IPS DF 6.9 (cell line): ENCODE measurements at regions not wholly inside any gene's neighbourhood (a gene's known extent, or its start where the extent isn't known, plus 50 kb on each side); places are given as distances from the start of the nearest gene placed in this dataset.
"Not testable (repeated sequence)": the region's sequence is repeated elsewhere in the genome, so short reads cannot be mapped to it uniquely, and the experiment has no call there.

ENCODE experiments used
- DNase-seq: peaks from one replicate; pipeline ENCODE4 v3.0.0-alpha.2; 2013; ENCODE audit warnings: low read depth, low spot score
- H3K27ac ChIP-seq: one replicate; pipeline ENCODE4 v1.5.1; 2013; ENCODE audit warnings: low read length, control low read depth
- H3K27me3 ChIP-seq: 2 replicates; pipeline ENCODE4 v1.6.1; 2013; ENCODE audit warnings: mild to moderate bottlenecking, low read length; ENCODE audit not compliant: control insufficient read depth, insufficient read depth
- H3K36me3 ChIP-seq: 2 replicates; pipeline ENCODE4 v1.6.1; 2013; ENCODE audit warnings: low read length; ENCODE audit not compliant: control insufficient read depth, insufficient read depth
- H3K4me1 ChIP-seq: 2 replicates; pipeline ENCODE4 v1.6.1; 2013; ENCODE audit warnings: low read length; ENCODE audit not compliant: control insufficient read depth, insufficient read depth
- H3K4me3 ChIP-seq: 2 replicates; pipeline ENCODE4 v1.5.1; 2013; ENCODE audit warnings: mild to moderate bottlenecking, low read length
- H3K9me3 ChIP-seq: 2 replicates; pipeline ENCODE4 v1.6.1; 2013; ENCODE audit warnings: low read length, inconsistent platforms; ENCODE audit not compliant: control insufficient read depth, insufficient read depth
- WGBS: extraction: QIAGEN DNeasy Blood & Tissue Kit; methylation state at CpG from one replicate; pipeline ENCODE4 v1.1.7; 2013; ENCODE audit warnings: mixed read lengths, missing lambda C conversion rate; ENCODE audit not compliant: insufficient read length, insufficient coverage; 5-methylcytosine and 5-hydroxymethylcytosine counted together

DNA sequence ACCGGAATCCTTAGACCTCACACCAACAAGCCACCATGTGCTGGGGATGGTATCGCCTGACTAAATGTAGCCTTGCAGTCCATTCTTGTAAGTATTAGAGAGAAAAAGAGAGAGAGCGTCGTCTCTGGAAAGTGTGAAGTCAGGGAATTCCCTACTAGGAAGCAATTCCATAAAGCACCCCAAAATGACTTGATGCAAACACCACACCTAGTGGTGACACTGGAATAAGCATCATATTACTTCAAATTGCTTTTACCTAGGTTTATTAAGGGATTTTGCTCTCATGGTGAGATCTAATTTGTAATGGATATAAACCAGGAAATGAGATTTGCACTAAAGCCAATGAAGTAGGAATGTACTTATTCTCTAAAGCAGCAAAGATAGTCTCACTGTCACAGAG is 111.4 kb upstream of the METTL9 start:
- no CpG with 5 or more reads among the region's 4 CpGs for WGBS
- H3K4me3 ChIP-seq, H3K9me3 ChIP-seq, DNase-seq, H3K36me3 ChIP-seq, H3K27ac ChIP-seq, H3K4me1 ChIP-seq, H3K27me3 ChIP-seq: not testable (repeated sequence)

DNA sequence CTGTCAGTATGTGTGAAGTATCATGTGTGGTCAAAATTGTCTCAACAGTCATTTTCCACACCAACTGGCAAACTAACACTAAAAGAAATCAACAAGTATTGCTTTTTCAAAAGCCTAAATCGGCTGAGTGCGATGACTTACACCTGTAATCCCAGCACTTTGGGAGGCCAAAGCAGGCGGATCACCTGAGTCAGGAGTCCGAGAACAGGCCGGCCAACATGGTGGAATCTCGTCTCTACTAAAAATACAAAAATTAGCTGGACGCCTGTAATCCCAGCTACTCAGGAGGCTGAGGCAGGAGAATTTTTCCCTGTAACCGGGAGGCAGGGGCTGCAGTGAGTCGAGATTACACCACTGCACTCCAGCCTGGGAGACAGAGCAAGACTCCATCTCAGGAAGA is 100.3 kb upstream of the METTL9 start:
- H3K27ac ChIP-seq, H3K27me3 ChIP-seq, H3K9me3 ChIP-seq, H3K4me3 ChIP-seq, DNase-seq, H3K36me3 ChIP-seq, H3K4me1 ChIP-seq: not testable (repeated sequence)
- no CpG with 5 or more reads among the region's 9 CpGs for WGBS

DNA sequence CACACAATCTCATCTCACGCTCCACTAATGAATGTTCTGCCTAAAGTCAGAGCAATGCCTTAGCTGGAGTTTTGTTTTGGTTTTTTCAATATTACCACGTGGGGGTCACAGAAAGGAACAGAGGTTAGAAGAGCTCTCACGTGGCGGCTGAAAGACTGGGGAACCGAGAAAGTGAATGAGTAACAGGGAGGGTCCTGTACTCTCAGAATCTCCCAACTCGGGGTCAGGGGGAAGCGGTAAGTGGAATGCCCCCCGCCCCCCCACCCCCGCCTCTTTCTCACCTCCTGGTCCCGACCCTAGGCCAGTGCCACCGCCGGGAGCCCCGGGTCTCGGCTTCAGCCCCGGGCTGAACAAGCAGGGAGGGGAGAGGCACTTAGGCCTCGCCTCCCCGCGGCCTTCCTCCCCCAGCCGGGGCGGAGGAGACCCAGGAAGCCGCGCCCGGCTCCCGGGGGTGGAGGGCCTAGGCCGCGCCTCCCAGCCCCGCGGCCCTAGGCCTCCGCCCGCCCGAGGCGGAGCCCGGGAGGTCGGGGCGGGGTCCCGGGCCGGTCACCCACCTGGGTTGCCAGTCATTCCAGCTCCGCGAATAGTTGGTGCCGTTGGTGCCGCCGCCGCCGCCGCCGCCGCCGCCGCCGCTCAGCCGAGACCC is 98.0 kb upstream of the METTL9 start:
- DNase-seq, H3K9me3 ChIP-seq, H3K4me1 ChIP-seq, H3K27me3 ChIP-seq, H3K36me3 ChIP-seq, H3K27ac ChIP-seq: not testable (repeated sequence)
- WGBS: no CpG with 5 or more reads among the region's 51 CpGs
- peak overlapping the region; percentile 81; the same call in 1 of the 2 replicates for H3K4me3 ChIP-seq

DNA sequence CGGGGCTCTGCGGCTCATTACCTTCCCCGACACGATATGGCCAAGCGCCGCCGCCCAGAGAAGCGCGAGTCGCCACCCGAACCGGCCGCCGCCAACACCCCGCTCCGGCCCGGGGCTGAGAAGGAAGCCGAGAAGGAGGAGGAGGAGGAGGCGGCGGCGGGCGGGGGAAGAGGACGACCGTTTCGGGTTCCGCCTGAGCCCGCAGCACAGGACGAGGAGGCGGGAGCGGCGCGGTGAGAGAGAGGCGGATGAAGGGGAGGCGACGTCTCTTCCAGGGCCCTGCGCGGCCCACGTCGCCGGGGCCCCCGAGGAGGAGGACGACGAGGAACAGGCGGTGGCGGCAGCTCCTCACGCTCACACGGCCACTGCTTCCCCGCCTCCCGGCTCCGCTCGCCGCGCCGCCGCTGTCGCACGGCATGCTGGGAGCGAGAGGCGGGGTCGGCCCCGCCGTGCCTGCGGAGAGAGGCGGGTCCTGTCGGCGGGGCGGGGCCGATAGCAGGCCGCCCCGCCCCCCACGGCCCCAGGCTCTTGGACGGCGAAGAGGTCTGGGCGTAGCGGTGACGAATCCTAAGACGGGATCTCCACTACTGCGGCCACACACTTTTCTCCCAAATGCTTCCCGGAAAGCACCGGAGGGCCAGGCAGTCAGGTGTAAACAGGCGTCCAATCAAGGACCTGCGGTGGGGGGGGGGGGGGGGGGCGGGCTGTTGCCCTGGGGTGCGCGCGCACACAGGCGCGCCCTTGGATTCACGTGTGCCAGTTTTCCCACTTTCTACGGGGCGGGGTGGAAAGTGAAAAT is 97.3 kb upstream of the METTL9 start:
- no peaks in the 10 kb centered on the region for H3K9me3 ChIP-seq
- no peaks in the 10 kb centered on the region for H3K4me1 ChIP-seq
- no CpG with 5 or more reads among the region's 91 CpGs for WGBS
- H3K27ac ChIP-seq: no peak overlapping the region
- H3K36me3 ChIP-seq: no peaks in the 10 kb centered on the region
- no peaks in the 10 kb centered on the region for H3K27me3 ChIP-seq
- H3K4me3 ChIP-seq: peak overlapping the region; percentile 81
- DNase-seq: peak; percentile 43

DNA sequence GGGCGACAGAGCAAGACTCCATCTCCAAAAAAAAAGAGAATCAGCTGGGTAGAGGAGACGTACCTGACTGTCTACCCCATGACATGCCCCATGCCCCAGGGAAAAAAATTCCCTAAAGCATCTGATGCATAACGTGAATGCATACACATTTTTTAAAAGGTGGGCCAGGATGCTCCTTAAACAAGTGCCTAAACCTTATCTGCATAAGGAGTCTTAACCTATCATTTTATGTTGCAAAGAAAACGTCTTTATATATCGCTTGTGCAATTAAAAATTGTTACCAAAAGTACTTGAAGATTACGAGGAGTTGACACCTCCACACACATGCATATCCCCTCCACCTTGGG is 95.8 kb upstream of the METTL9 start:
- H3K27me3 ChIP-seq, H3K27ac ChIP-seq, H3K4me3 ChIP-seq, H3K9me3 ChIP-seq, DNase-seq, H3K36me3 ChIP-seq, H3K4me1 ChIP-seq: not testable (repeated sequence)
- no CpG with 5 or more reads among the region's 6 CpGs for WGBS

DNA sequence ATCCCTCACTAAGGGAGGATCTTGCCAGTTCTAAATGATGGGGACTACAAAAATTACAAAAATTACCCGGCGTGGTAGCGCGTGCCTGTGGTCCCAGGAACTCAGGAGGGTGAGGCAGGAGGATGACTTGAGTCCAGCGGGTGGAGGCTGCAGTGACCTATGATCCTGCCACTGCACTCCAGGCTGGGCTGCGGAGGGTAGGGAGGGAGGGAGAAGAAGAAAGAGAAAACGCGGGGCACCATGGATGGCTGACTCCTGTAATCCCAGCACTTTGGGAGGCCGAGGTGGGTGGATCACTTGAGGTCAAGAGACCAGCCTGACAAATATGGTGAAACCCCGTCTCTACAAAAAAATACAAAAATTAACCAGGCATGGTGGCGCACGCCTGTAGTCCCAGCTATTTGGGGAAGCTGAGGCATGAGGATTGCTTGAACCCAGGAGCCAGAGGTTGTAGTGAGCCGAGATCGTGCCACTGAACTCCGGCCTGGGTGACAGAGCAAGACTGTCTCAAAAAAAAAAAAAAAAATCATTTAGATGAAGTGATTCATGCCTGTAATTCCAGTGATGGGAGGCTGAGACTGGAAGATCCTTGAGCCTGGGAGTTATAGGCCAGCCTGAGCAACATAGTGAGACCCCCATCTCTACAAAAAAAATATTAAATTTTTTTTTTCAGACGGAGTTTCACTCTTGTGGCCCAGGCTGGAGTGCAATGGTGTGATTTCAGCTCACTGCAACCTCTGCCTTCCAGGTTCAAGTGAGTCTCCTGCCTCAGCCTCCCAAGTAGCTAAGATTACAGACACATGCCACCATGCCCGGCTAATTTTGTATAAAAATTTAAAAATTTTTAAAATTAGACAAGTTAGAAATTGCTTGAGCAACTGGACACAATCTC is 95.2 kb upstream of the METTL9 start:
- not testable (repeated sequence) for H3K4me1 ChIP-seq, H3K27ac ChIP-seq, H3K9me3 ChIP-seq, H3K4me3 ChIP-seq, H3K27me3 ChIP-seq, H3K36me3 ChIP-seq, DNase-seq
- no CpG with 5 or more reads among the region's 17 CpGs for WGBS

DNA sequence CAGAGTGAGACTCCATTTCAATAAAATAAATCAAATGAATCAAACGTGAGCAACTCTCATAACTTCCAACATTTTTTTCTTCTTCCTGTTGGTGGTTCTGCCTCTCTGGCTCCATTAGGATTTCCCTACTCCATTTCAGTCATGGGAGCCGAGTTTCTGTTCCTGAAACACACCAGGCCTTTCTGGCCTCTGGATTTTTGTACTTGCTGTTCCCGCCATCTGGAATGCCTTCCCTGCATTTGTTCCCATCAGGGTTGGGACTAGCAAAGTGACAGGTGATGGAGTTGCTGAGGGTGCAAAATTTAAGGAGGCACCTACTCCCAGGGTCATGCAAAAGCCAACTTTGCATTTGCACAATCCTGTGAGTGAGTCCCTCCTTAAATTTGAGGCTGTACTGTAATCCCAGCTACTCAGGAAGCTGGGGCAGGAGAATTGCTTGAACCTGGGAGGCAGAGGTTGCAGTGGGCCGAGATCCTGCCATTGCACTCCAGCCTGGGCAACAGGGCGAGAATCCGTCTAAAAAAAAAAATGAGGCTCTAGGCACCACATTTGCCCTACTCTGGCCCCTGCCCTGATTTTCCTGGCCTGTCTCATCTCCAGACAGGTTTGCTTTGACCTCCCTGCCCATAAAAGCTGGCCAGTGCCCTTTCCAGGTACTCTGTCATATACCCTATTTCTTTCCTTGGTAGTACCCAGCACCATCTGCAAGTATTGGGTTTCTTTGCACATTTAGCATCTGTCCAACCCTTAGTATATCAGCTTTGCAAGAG is 93.4 kb upstream of the METTL9 start:
- not testable (repeated sequence) for DNase-seq, H3K4me1 ChIP-seq, H3K4me3 ChIP-seq, H3K27me3 ChIP-seq, H3K9me3 ChIP-seq, H3K36me3 ChIP-seq, H3K27ac ChIP-seq
- WGBS: no CpG with 5 or more reads among the region's 6 CpGs

DNA sequence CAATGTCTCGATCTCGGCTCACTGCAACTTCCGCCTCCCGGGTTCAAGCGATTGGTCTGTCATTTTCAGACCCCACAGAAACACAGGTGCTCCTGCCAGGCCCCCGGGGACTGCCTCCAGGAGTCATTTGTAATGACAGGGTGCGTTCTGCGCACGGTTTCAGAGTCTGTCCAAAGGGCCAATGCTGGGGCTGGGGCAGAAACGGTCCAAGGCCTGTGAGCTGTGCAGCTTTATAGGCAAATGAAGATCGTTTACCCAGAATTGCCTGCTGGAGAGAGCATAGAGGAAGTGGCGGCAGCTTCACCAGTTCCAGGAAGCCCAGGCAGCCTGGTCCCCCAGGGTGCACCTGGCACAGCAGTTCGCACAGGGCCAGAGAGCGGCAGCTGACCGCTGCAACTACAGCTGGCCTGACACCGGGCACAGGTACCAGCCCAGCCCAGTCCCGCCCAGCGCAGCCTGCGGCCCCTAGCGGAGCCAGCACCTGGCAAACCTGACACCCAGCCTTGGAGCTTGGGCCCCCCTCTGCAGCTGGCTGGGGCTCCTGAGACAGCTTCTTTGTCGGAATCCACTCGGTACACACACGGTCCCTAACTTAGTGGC is 92.4 kb upstream of the METTL9 start:
- not testable (repeated sequence) for DNase-seq, H3K36me3 ChIP-seq, H3K9me3 ChIP-seq, H3K27ac ChIP-seq, H3K4me1 ChIP-seq, H3K4me3 ChIP-seq, H3K27me3 ChIP-seq
- no CpG with 5 or more reads among the region's 23 CpGs for WGBS

DNA sequence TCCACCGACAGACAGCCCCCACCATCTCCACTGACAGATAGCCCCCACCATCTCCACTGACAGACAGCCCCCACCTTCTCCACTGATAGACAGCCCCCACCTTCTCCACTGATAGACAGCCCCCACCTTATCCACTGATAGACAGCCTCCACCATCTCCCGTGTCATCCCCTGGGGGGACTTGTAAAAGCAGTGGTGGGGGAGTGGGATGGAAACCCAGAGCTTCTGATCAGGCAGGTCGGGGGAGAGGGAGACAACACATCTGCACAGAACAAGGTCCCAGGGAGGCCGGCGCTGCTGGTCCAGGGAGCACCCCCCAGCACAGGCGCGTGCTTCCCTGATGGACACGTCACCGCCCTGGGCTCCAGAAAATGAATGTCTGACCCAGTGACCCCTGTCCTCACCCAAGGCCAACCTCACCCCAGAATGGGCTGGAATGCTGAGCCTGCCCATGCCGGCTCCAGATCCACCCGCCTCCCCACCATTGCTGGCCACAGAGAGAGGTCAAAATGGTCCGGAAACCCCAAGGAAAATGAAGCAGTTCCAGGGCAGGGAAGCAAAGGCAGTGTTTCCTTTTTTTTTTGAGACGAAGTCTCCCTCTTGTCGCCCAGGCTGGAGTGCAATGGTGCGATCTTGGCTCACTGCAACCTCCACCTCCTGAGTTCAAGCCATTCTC is 91.6 kb upstream of the METTL9 start:
- not testable (repeated sequence) for H3K27me3 ChIP-seq, H3K4me1 ChIP-seq, H3K27ac ChIP-seq, H3K4me3 ChIP-seq, H3K36me3 ChIP-seq, H3K9me3 ChIP-seq, DNase-seq
- no CpG with 5 or more reads among the region's 15 CpGs for WGBS
